Left renal pelvis (tissue), 4 donors: ENCODE measurements at regions not wholly inside any gene's neighbourhood (a gene's known extent, or its start where the extent isn't known, plus 50 kb on each side); places are given as distances from the start of the nearest gene placed in this dataset.

Source experiments
- DNase-seq, 4 donors: peaks; one replicate each; pipeline ENCODE4 v3.0.0-alpha.2; 2013; ENCODE audit warnings: low read depth in 4 of 4, low spot score in 3 of 4

DNA sequence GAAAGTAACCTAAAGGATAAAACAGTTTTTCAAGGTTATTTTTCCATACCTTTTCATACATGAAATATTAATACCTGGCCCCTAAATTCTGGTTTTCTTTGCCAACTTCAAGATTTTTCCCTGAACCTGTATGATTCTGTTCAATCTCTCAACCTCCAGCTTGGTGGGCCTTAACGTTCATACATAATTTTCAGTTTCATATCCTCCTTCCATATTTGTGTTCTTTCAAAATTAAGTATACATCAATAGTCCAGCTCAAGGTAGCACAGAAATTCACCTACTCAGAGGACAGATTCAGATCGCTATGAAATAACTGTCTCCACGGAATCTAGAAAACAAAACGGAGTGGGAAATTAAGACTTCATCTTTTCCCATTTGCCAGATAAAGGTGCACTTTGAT lies 505.8 kb upstream of the GHITM start:
- no peak for DNase-seq

DNA sequence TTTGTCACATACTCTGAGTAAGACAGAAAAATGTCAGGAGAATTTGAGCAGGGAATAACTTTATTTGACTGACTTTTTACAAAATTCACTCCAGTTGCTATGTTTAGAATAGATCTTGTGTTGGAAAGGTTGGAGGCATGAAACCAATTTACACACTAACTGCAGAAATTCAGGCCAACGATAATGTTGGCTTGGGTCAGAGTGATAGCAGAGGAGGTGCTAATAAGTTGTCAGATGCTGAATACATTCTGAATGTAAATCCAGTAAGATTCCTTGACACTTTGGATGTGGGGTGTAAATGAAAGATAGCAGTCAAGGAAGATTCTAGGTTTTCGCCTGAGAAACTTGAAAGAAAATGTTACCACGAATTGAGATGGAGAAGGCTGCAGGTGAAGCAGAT lies 502.5 kb upstream of the GHITM start:
- DNase-seq, result no peak

DNA sequence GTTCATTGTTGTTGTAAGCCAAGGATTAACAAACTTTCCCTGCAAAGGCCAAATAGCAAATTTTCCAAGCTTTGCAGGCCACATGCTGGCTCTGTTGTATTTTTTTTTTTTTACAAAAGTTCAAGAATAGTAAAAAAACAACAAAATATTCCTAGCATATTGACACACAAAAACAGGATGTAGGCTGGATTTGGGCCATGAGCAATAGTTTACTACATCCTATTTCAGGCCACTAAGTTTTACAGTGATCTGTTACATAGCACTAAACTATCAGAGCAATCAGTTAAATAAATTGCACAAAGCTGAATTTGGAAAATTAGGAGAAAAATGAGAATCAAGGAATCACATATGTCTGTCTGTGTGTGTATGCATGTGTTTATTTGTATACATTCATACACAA lies 491.8 kb upstream of the GHITM start:
- no peak for DNase-seq

DNA sequence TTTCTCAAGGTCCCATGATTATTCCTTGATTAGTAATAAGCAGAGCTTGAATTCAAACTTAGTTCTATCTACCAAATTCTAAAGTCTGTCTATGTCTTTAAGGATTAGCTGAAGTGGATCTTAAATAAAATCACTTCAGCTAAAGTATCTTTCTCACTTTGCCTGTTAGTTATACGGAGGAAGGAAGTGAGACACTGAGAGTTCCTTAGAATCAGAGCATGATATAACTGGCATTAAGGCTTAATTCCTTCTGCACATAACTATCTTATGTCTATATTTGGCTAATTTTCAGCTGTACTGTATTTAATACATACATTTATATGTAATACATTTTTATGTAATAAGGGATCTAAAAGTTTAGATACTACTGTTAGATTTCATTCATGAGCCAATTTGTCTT lies 491.1 kb upstream of the GHITM start:
- no peak for DNase-seq

DNA sequence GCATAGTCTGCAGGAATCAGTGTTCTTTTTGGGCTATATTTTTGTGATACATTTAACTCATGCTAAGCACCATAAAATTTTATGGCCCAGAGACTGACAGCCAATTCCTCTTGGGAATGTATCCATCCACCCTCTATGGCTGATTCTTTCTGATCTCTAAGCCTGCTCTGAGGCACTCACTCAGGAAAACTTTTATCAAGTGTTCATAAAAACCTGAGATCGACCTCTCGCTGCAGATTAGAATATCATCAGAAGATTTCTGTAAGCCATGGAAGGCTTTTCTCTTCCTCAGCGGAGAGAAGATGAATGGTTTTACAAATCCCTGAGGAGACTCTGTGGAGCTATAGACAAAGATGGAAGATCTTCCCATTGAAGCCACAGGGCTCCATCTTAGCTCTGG lies 489.8 kb upstream of the GHITM start:
- DNase-seq, result no peak

DNA sequence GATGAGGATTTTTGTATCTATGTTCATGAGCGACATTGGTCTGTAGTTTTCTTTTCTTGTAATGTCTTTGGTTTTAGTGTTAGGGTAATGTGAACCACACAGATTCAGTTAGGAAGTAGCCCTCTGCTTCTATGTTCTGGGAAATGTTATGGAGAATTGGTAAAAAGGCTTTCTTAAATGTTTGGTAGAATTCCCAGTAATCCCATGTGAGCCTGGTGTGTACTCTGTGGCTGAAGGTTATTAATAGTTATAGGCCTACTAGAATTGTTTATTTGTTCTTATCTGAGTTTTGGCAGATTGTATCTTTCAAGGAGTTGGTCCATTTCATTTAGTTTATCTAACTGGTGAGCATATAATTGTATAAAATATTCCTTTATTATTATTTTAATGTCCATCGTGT lies 484.6 kb upstream of the GHITM start:
- DNase-seq, result no peak

DNA sequence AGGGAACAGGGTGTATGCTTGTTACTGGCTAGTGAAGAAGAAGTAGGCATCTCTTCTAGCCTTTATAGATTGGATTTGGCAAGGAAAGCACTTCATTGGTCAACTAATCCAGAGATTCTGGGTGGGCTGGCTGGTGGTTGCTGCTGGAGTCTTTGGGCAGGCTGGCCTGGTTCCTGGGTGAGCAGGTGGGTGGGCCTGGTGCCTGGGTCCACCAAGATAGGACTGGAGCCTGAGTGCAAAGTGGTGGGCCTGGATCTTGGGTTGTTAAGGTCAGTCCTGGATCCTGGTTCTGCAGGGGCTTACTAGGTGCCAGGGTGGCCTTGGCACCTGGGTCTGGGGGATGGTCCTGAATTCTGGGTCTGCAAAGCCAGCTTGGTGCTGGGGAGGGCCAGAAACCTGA lies 482.4 kb upstream of the GHITM start:
- DNase-seq, result no peak

DNA sequence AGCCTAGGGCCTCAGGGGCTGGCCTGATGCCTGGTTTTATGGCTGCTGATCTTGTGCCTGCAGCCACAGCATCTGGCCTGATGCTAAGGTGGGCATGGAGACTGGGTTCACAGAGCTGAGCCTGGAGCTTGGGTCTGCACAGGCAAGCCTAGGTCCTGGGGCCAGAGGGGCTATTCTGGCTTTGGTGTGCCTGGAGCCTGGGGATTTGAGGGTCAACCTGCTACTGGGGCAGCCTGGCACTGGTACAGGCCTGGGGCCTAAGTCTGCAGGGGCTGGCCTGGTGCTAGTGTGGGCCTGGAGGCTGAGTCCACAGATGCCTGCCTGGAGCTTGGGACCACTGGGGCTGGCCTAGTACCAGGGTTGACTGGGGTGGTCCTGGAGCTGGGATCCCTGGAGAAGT lies 481.8 kb upstream of the GHITM start:
- no peak for DNase-seq

DNA sequence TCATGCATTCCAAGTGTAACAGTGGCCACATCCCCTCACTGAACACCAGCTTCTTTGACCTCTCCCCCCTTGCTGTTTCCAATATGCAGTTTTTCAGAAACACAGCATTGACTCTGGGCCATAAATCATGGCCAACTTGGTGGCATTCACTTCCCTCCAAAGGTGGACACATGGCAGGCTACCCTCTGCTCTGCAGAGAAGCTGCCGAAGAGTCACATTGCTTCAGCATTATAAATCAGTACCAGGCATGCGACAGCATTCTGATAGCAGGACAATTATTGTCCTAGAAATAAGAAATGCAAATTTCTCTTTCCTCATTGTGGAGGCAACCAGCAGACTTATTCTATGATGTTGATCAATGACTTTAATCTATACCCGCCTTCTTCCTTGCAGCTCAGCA lies 475.4 kb upstream of the GHITM start:
- DNase-seq, result no peak

DNA sequence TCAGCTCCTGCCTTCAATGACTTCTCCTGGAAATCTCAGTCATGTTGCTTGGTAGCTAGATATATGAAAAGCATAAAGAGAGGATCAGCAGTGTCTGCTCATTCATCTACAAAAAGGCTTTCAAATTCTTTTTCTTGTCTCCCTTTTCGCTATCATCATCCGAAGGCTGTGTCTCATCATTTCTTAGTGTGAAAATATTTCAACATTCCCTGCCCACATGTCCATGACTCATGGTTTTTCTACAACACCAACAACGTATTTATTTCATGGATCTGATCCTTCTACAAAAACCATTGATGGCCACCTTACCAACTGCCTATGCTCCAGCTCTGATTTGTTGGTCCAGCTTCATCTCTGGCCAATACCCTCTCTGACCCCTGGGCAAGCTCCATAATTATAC lies 472.5 kb upstream of the GHITM start:
- no peak for DNase-seq

DNA sequence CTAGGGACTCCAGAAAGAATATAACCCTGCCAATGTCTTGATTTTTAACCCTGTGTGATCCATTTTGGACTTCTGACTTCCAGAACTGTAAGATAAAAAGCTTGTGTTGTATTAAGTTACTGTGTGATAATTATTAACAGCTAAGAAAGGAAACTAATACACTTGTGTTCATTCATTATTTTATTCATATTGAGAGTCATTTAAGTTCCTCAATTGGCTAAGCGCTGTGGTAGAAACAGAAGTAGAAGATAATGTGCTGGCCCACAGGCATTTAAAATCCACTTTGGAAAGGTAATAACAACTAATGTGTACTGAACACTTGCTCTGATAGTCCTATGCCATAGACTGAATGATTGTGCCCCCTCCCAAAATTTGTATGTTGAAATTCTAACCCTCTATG lies 471.7 kb upstream of the GHITM start:
- no peak for DNase-seq

DNA sequence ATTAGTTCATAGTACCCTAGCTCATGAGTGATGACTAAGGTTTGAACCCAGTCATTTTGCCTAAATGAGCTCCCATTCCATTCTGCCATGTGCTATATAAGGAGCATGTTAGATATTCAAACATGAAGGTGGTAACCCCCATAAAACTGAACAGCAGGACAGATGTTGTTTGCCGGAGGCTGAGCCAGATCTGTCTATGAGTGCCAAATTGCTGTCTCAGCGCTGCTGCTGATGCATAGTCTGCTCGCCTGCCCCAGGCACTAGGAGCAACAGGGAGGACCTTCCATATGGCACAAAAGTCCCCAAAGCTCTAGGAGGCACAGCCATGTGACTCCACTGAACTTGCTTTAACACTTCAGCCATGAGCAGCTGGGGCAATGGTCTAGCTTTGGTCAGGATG lies 466.0 kb upstream of the GHITM start:
- DNase-seq, result no peak

DNA sequence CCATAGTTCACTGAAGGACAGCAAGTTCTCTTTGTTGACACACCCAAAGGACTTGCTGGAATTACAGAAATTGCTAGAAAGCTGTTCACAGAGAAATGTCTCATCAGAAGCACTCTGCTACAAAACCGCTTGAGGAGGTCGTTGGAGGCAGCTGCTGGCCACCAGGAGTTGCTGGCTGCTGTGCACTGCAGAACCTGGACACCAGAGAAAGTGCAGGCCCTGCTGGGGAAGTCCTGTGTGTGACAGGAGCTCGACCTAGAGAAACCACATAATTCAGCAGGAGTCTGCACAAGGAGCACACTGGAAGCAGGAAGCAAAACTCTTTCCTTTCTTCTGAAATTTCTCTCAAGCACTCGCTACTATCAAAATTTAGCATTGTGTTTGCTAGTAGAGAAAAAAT lies 461.5 kb upstream of the GHITM start:
- DNase-seq, result no peak

DNA sequence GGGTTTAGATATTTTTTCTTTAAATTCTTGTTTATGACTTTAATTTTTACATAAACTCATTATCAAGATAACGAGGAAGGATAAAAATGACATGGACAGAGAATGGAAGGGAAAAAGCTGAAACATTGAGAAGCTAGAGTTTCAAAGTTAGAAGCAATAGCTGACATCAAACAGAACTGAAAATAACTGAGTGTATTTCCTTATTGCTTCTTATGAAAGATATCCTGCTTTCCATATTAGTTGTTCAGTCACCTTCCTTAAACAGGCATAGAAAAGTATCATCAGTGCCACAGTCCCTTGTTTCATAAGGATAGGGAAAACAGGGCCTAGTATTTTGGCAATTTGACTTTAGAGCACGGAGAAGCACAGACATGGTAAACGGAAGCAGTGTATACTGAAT lies 460.5 kb upstream of the GHITM start:
- no peak for DNase-seq

DNA sequence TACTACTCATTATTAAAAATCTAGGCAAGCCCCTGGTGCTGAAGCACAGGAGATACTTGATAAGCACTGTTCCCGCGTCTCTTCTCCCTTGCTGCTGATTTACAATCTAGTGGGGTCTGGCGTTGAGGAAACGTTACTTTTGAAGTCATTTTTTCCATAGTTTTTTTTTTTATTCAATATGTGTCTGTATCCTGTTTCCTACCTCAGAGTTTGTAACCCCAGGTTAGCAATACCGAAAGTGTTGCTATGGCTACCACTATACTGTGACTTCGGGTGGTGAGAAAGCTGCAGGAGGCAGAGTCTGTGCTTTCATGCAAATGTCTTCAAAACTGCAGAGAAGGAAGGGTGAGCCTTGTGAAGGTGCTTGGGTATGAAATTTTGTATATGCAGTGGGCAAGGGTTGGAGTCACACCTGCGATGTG lies 458.8 kb upstream of the GHITM start:
- no peak for DNase-seq

DNA sequence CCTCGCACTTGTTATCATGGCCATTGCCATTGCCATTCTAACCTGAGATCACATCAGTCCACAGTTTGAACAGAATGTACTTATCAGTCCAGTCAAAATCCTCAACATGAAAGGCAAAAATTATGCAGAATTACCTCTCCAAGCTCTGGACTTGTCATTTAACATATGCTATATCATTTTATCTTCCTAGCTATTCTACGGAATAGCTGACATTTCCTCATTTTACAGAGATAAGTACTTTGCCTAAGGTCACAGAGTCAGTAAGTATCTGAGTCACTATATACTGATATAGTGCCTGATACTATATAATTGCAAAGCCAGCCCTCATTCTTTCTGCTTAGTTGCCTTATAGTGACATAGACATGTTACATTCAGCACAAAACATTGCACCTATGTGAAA lies 456.9 kb upstream of the GHITM start:
- no peak for DNase-seq

DNA sequence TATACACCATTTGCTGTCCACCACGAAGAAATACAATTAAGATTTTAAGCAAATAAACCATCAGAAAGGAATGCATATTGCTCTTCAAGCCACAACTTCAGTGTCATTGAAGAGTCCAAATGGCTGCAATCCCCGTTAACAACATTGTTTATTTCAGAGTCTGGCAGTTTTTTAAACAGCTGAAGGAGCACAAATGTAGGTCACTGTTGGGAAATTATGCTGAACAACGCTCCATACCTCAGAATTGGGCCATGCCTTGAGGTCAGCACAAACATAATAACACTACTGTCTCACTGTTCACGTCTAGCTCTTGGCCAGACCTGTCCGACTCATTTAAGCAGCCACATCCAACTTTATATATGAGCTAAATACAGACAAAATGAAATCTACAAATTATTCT lies 453.9 kb upstream of the GHITM start:
- no peak for DNase-seq

DNA sequence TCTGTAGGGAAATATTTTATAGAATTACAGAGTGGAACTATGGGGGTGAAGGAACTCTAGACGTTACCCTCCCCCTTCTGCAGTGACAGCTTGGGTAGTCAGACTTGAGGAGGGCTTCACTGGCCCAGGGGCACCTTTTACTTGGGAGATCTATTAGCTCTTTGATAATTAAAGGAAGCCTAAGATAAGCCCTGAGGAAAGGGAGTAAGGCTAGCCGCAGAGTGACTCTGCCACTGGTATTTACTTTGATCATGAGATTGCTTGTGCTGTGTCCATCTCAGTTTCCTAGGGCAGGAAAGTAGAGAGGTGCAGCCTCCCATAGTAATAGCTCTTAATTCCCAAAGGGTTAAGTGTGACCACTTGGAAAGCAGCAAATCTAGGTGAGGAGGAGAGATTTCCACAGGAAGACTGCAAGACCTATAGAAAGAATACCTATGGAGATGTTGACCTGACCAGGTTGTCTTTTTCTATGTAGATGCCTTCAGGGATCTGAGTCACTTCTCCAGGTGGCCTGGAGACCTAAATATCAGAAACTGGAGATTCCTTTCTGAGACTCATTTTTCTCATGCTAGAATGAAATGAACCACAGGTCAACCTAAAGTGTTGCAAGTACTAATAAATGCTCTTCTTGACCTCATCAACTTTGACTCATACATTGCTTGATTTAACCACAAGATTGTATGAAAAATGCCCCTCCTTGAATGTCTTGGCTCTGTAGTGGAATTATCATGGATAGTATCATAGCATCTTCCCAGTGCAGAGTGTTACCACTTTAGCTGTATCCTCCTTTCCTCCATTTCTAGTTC lies 447.3 kb upstream of the GHITM start:
- DNase-seq, result no peak

DNA sequence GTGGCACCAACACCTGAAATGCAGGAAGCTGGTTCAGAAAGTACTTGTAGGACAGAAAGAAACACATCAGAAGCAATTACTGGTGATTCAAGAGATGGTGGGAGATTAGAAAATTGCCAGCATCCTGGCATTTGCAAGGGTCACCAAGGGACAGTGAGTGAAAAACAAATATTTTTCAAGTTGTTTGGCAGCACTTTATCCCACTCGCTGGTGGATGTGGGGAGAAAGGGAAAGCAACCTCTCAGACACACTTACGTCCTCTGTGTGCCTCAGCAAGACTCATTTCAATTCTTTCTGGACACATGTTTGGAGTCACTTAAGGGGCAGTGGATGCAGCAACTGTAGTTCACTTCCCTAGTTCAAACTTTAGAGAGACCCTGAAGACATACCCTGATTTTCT lies 440.4 kb upstream of the GHITM start:
- DNase-seq, result no peak

DNA sequence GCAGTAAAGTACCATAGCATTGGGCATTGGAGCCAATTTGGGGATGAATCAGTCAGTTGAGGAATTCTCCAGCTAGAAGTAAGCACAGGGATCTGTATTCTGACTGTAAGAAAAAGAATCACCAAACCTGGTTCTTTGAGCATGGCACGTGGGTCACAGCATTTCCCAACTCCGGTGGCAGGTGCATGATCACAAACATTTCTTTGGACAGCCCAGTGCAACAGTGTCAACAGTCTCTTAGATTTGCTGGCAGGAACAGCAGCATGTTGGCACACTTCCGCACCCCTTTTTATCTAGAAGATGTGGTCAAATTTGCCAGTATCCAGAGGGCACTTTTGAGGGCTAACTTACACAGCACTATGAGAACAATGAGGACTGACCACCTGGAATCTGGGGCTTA lies 437.5 kb upstream of the GHITM start:
- DNase-seq, result no peak

DNA sequence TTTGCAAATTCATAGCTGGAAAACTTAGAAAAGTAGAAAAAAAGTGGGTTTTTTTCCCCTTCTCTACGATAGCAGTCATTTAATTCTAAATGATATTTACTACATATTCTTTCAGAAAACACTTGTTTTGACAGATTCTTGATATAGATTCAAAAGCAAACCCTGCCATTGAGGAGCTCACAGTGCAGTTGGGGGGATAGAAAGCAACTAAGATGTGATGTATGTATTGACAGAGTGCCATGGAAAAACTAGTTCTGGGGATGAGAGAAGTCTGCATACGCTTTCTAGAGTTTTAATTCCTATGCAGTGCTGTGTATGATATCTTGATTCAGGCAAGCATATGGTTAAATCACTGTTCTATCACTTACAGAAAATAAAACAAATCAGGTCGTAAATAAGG lies 436.6 kb upstream of the GHITM start:
- DNase-seq, result no peak

DNA sequence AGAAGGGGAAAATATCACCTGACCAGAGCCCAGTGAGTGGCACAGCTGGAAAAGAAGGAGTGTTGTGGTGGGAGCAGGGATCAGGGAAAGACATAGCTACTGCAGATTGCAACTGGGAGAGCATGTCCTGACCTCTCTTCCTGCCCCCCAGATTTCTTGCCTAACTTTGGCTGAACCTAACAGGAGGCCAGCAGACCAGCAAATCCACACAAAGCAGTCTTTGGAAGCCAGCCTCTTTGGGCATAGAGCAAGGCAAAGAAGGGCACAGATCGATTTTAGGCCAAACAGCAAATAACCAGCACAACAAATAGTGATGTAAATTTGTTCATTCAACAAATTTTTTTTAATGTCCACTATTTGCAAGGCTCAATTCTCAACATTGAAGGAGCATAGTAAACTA lies 433.2 kb upstream of the GHITM start:
- DNase-seq, result no peak

DNA sequence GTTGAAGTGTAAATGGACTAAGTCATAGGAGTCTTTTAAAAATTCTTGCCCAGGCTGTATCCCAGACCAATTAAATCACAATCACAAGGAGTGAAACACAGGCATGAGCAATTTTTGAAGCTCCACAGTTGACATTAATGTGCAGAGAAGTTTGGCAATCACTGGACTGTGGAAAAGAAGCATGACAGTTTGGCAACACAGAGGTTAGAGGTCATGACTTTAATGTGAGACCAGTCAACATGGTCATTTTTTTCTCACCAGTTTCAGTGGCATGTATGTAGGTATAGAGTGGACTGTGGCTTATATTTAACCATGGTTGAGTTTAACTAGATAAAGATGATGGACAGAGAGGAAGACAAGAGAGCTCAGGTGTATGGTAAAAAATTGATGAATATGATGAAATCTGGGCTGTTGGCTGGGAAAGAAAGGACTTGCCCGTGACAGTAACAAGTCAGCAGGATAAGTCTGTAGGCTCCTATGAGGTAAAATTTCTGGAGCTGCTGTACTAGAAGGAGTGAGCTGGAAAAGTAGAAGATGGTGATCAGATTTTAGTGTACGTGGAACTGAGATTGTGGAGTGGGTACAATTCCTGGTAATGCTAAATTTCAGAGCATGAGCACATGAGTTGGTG lies 432.2 kb upstream of the GHITM start:
- DNase-seq, result no peak
